ENCODE measurements at regions not wholly inside any gene's neighbourhood (a gene's known extent, or its start where the extent isn't known, plus 50 kb on each side); places are given as distances from the start of the nearest gene placed in this dataset.

- Histone ChIP-seq H3K27ac (ENCODE audit: low read depth in 1 of 3, low read length in 2 of 3) (no peak overlapping the region), H3K27me3 (ENCODE audit: control insufficient read depth in 3 of 3, insufficient read depth in 3 of 3, low read length in 3 of 3) (no peaks in the 10 kb centered on the region), H3K9me3 (ENCODE audit: control insufficient read depth in 2 of 2, insufficient read depth in 1 of 2, low read depth in 1 of 2, low read length in 1 of 2) (no peaks in the 10 kb centered on the region), H3K4me3 (ENCODE audit: low read depth in 1 of 3, low read length in 3 of 3) (no peak overlapping the region), H3K4me1 (ENCODE audit: control insufficient read depth in 3 of 3, insufficient read depth in 2 of 3, low read depth in 1 of 3, low read length in 2 of 3) (no peaks in the 10 kb centered on the region), H3K36me3 (ENCODE audit: control insufficient read depth in 3 of 3, insufficient read depth in 2 of 3, low read depth in 1 of 3, low read length in 3 of 3) (no peaks in the 10 kb centered on the region)
- DNase-seq: no peak
- WGBS, 3 donors: 11 to 26% (median 13%) methylated on average over 2 of the region's 2 CpGs
- FAIRE-seq: no peak
Measured at GRCh38 chr11:20289732-20290131, 73.8 kb upstream of the HTATIP2 start.

DNA sequence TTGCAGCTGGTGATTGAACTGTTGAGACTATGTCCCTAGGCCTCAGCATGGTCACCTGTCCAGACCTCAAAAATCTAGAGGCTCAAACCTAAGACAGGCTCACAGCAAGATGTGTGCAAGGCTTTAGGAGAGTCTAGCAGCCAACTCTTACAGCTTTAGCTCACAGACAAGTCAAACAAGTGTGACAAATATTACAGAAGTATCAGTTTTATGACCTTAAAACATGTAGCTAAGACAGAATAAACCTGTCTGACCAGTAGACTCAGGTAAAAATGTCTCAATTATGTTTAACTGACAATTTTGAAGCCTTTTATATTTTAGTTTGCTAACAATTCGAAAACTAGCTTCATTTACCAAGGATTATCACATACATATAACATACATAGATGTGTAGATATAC is 80.0 kb upstream of the HTATIP2 start:
- Histone ChIP-seq H3K36me3 (ENCODE audit: control insufficient read depth in 3 of 3, insufficient read depth in 2 of 3, low read depth in 1 of 3, low read length in 3 of 3) (no peaks in the 10 kb centered on the region), H3K27ac (ENCODE audit: low read depth in 1 of 3, low read length in 2 of 3) (no peak overlapping the region), H3K9me3 (ENCODE audit: control insufficient read depth in 2 of 2, insufficient read depth in 1 of 2, low read depth in 1 of 2, low read length in 1 of 2) (peaks cover 2 to 8% of the 10 kb centered on the region in 2 donors), H3K27me3 (ENCODE audit: control insufficient read depth in 3 of 3, insufficient read depth in 3 of 3, low read length in 3 of 3) (peaks cover 0 to 4% (median 0%) of the 10 kb centered on the region in 3 donors), H3K4me3 (ENCODE audit: low read depth in 1 of 3, low read length in 3 of 3) (no peak overlapping the region), H3K4me1 (ENCODE audit: control insufficient read depth in 3 of 3, insufficient read depth in 2 of 3, low read depth in 1 of 3, low read length in 2 of 3) (no peaks in the 10 kb centered on the region)
- FAIRE-seq (no peak), DNase-seq (no peak)
- whole genome bisulfite sequencing, 3 donors: 28 to 49% (median 32%) methylated on average over 1 of the region's 1 CpG

DNA sequence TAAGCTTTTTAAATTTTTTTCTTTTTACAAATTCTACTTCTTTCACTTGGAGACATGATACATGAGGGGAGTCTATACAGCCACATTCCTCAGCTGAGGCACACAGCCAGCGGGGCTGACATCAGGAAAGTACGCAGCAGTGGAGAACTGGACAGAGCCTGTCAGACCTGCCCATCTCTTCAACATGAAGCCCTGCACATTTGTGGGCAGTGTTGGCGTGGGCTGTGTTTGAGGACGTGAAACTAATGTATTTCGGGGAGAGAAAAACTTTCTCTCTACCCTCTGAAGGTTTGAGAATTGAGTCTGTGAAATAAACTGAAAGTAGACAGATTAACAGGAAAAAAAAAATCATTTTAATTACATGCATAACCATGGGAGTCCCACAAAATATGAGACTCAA is 84.8 kb upstream of the HTATIP2 start:
- DNase-seq (no peak), FAIRE-seq (no peak)
- H3K4me1 ChIP-seq (ENCODE audit: control insufficient read depth in 3 of 3, insufficient read depth in 2 of 3, low read depth in 1 of 3, low read length in 2 of 3): no peaks in the 10 kb centered on the region
- H3K9me3 ChIP-seq (ENCODE audit: control insufficient read depth in 2 of 2, insufficient read depth in 1 of 2, low read depth in 1 of 2, low read length in 1 of 2): peaks cover 2 to 8% of the 10 kb centered on the region in 2 donors
- H3K27me3 ChIP-seq (ENCODE audit: control insufficient read depth in 3 of 3, insufficient read depth in 3 of 3, low read length in 3 of 3): peaks cover 0 to 11% (median 2%) of the 10 kb centered on the region in 3 donors
- WGBS, 3 donors: 59 to 71% (median 70%) methylated on average over 5 of the region's 5 CpGs
- no peak overlapping the region for H3K27ac ChIP-seq (ENCODE audit: low read depth in 1 of 3, low read length in 2 of 3)
- no peak overlapping the region for H3K4me3 ChIP-seq (ENCODE audit: low read depth in 1 of 3, low read length in 3 of 3)
- no peaks in the 10 kb centered on the region for H3K36me3 ChIP-seq (ENCODE audit: control insufficient read depth in 3 of 3, insufficient read depth in 2 of 3, low read depth in 1 of 3, low read length in 3 of 3)

- WGBS, 3 donors: 72 to 84% (median 74%) methylated on average over 14 of the region's 14 CpGs
- H3K4me3 ChIP-seq (ENCODE audit: low read depth in 1 of 3, low read length in 3 of 3): no peak overlapping the region
- DNase-seq (no peak), FAIRE-seq (no peak)
- peaks cover 0 to 11% (median 2%) of the 10 kb centered on the region in 3 donors for H3K27me3 ChIP-seq (ENCODE audit: control insufficient read depth in 3 of 3, insufficient read depth in 3 of 3, low read length in 3 of 3)
- no peaks in the 10 kb centered on the region for H3K4me1 ChIP-seq (ENCODE audit: control insufficient read depth in 3 of 3, insufficient read depth in 2 of 3, low read depth in 1 of 3, low read length in 2 of 3)
- H3K27ac ChIP-seq (ENCODE audit: low read depth in 1 of 3, low read length in 2 of 3): no peak overlapping the region
- H3K9me3 ChIP-seq (ENCODE audit: control insufficient read depth in 2 of 2, insufficient read depth in 1 of 2, low read depth in 1 of 2, low read length in 1 of 2): no peaks in the 10 kb centered on the region
- H3K36me3 ChIP-seq (ENCODE audit: control insufficient read depth in 3 of 3, insufficient read depth in 2 of 3, low read depth in 1 of 3, low read length in 3 of 3): no peaks in the 10 kb centered on the region
Measured at GRCh38 chr11:20277014-20277413, 86.5 kb upstream of the HTATIP2 start.

DNA sequence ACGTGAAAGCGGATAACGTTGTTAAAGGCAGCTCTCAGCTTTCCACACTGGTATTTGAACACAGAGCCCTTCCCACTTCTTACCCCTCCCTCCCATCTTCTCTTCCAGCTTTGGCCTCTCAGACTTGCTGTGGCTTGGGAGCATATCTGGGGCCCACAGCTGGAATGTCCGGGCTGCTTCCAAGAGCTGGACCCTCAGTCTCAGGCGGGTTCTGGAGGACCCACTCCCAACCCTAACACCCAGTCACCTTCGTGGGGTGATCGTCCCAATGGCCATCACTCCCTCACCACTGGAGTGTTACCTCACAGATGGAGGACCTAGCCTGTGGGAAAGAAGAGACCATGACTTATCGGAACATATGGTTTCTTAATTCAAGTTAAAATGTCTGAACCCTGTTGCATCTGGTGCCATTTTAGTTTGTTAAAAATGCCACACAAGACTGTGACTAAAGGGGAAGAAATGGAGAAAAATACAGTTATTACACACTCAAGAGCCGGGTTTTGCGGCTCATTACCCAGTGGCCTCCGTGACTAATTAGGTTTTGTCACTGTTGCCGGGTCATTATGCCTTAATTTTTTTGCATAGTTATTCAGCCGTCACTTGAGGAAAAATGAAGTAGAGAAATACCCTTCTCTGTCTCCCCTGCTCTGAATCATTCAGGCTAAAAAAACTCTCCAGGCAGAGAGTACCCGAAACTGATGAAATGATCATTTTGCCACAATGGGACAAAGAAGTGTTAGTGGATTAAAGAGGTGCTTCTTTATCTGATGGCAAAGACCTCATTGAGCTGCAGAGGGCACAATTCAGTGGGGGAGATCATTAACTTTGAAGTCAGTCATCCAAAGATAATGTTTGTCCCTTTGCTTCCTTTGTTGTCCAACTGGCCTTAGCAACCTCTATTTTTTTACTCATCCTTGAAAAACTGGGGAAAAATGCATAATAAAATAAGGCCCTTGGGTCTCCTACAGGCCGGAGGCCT is 87.2 kb upstream of the HTATIP2 start:
- no peaks in the 10 kb centered on the region for H3K4me1 ChIP-seq (ENCODE audit: control insufficient read depth in 3 of 3, insufficient read depth in 2 of 3, low read depth in 1 of 3, low read length in 2 of 3)
- no peaks in the 10 kb centered on the region for H3K36me3 ChIP-seq (ENCODE audit: control insufficient read depth in 3 of 3, insufficient read depth in 2 of 3, low read depth in 1 of 3, low read length in 3 of 3)
- no peaks in the 10 kb centered on the region for H3K9me3 ChIP-seq (ENCODE audit: control insufficient read depth in 2 of 2, insufficient read depth in 1 of 2, low read depth in 1 of 2, low read length in 1 of 2)
- H3K27me3 ChIP-seq (ENCODE audit: control insufficient read depth in 3 of 3, insufficient read depth in 3 of 3, low read length in 3 of 3): peaks cover 0 to 11% (median 2%) of the 10 kb centered on the region in 3 donors
- WGBS, 3 donors: 82 to 87% (median 83%) methylated on average over 15 of the region's 15 CpGs
- no peak overlapping the region for H3K4me3 ChIP-seq (ENCODE audit: low read depth in 1 of 3, low read length in 3 of 3)
- DNase-seq (no peak), FAIRE-seq (no peak)
- no peak overlapping the region for H3K27ac ChIP-seq (ENCODE audit: low read depth in 1 of 3, low read length in 2 of 3)

DNA sequence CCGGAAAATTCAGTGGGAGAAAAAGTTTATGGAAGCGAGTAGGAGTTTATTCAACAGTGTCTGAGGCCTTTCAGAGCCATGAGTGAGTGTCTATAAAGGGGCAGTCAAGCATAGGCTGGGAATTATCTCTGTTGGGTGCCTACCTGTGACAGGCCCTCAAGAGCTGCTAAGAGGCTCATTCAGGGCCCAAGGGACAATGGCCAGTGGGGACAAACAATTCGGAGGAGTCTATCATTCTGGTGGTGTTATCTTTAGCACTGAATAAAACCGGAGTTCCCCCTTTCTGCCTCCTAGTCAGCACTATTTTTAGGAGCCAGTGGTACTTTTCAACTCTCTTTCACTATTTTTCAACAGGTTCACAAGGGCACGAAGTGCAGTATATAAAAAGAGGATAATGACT is 89.5 kb upstream of the HTATIP2 start:
- no peak overlapping the region for H3K27ac ChIP-seq (ENCODE audit: low read depth in 1 of 3, low read length in 2 of 3)
- no peaks in the 10 kb centered on the region for H3K36me3 ChIP-seq (ENCODE audit: control insufficient read depth in 3 of 3, insufficient read depth in 2 of 3, low read depth in 1 of 3, low read length in 3 of 3)
- peaks cover 0 to 11% (median 2%) of the 10 kb centered on the region in 3 donors for H3K27me3 ChIP-seq (ENCODE audit: control insufficient read depth in 3 of 3, insufficient read depth in 3 of 3, low read length in 3 of 3)
- H3K4me1 ChIP-seq (ENCODE audit: control insufficient read depth in 3 of 3, insufficient read depth in 2 of 3, low read depth in 1 of 3, low read length in 2 of 3): no peaks in the 10 kb centered on the region
- 49 to 55% (median 50%) methylated on average over 5 of the region's 5 CpGs for WGBS, 3 donors
- no peak overlapping the region for H3K4me3 ChIP-seq (ENCODE audit: low read depth in 1 of 3, low read length in 3 of 3)
- FAIRE-seq (no peak), DNase-seq (no peak)
- no peaks in the 10 kb centered on the region for H3K9me3 ChIP-seq (ENCODE audit: control insufficient read depth in 2 of 2, insufficient read depth in 1 of 2, low read depth in 1 of 2, low read length in 1 of 2)

DNA sequence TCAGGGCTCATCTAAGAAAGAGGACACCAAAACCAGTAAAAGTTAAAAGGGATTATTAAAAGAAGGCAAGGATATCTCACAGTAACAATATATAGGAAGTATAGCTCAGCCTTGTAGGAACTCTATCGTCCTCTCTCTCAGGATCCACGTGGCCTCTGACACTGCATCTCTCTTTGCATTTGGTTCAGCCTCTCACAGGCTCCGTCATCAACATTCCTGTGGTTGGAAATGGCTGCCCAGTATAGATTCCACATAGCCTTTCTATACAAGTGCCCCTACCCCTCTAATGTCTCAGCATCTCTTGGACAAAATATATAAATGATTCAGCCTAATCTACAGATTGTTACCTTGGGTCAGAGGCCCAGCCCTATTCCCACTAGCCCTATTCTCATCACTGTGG is 101.3 kb upstream of the DBX1 start:
- no peak for DNase-seq
- FAIRE-seq: no peak
- 62 to 65% (median 65%) methylated on average over 3 of the region's 3 CpGs for WGBS, 3 donors
- Histone ChIP-seq H3K4me3 (ENCODE audit: low read depth in 1 of 3, low read length in 3 of 3) (no peak overlapping the region), H3K27ac (ENCODE audit: low read depth in 1 of 3, low read length in 2 of 3) (no peak overlapping the region), H3K4me1 (ENCODE audit: control insufficient read depth in 3 of 3, insufficient read depth in 2 of 3, low read depth in 1 of 3, low read length in 2 of 3) (no peaks in the 10 kb centered on the region), H3K9me3 (ENCODE audit: control insufficient read depth in 2 of 2, insufficient read depth in 1 of 2, low read depth in 1 of 2, low read length in 1 of 2) (no peaks in the 10 kb centered on the region), H3K36me3 (ENCODE audit: control insufficient read depth in 3 of 3, insufficient read depth in 2 of 3, low read depth in 1 of 3, low read length in 3 of 3) (no peaks in the 10 kb centered on the region), H3K27me3 (ENCODE audit: control insufficient read depth in 3 of 3, insufficient read depth in 3 of 3, low read length in 3 of 3) (peaks cover 0 to 4% (median 0%) of the 10 kb centered on the region in 3 donors)

GRCh38 chr11:20260307-20260706 is 100.0 kb upstream of the DBX1 start:
- H3K27me3 ChIP-seq (ENCODE audit: control insufficient read depth in 3 of 3, insufficient read depth in 3 of 3, low read length in 3 of 3): peaks cover 0 to 4% (median 0%) of the 10 kb centered on the region in 3 donors
- WGBS, 3 donors: 68 to 72% (median 70%) methylated on average over 2 of the region's 2 CpGs
- DNase-seq: no peak

More at GRCh38 chr11:20260307-20260706, 100.0 kb upstream of the DBX1 start:
- H3K4me3 ChIP-seq (ENCODE audit: low read depth in 1 of 3, low read length in 3 of 3): no peak overlapping the region
- no peaks in the 10 kb centered on the region for H3K4me1 ChIP-seq (ENCODE audit: control insufficient read depth in 3 of 3, insufficient read depth in 2 of 3, low read depth in 1 of 3, low read length in 2 of 3)
- no peaks in the 10 kb centered on the region for H3K36me3 ChIP-seq (ENCODE audit: control insufficient read depth in 3 of 3, insufficient read depth in 2 of 3, low read depth in 1 of 3, low read length in 3 of 3)
- FAIRE-seq: no peak
- no peak overlapping the region for H3K27ac ChIP-seq (ENCODE audit: low read depth in 1 of 3, low read length in 2 of 3)
- no peaks in the 10 kb centered on the region for H3K9me3 ChIP-seq (ENCODE audit: control insufficient read depth in 2 of 2, insufficient read depth in 1 of 2, low read depth in 1 of 2, low read length in 1 of 2)

Data from small intestine (tissue), 7 donors.